ENCODE measurements at regions not wholly inside any gene's neighbourhood (a gene's known extent, or its start where the extent isn't known, plus 50 kb on each side); places are given as distances from the start of the nearest gene placed in this dataset.

DNA sequence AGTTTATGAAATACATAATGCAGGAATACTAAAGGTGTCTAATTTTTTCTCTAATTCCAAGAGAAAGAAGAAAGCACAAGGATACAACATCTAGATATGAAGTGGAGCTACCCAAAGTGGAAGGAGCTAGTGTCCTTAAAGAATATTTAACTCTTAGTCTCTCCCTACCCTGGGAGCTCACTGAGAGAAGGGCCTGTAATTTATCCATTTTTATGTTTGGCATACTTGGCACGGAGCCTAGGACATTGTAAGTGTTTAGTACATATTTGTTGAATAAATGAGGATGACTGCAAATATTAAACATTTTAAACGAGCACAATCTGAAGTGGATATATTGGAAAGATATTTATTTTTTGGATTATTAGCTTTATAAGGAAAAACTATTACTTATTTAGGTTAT lies 674.8 kb downstream of the IQCM start:
- Mint-ChIP-seq H3K4me1 (no peaks in the 10 kb centered on the region), H3K27me3 (no peaks in the 10 kb centered on the region), H3K27ac (no peak overlapping the region), H3K36me3 (no peaks in the 10 kb centered on the region), H3K4me3 (no peak overlapping the region), H3K9me3 (ENCODE audit: low read depth) (no peaks in the 10 kb centered on the region)
- DNase-seq (no peak), ATAC-seq (no peak)
- CTCF ChIA-PET, result no interaction called here

DNA sequence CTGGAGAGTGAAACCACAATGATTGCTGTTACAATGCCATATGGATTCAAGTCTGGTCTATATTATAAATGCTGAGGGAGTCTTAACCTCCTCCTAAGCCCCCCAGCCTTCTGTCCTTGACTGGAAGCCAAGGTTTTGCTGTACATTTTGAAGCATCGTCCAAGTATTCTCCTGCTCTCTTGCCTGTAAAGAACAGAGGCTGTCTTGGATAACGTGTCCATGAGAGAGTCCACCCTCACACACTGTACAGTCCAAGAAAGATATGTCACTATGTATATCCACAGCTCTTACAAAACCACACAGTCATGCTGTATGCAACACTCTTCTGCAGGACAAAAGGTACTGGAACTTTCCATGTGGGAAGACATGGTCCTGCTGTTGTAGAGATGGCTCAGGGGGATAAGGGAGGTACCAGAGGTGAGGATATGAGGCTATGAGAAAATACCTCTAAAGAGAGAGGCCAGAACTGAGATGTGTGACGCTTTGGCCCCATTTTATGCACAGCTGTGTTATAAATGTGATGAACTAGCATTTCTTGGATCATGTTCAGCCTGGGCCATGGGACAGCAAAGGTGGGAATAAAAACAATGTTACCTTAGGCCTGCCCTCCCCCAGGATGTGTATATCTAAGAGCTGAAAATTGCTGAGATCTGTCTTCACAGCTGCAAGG lies 678.6 kb downstream of the IQCM start:
- Mint-ChIP-seq H3K4me3 (no peak overlapping the region), H3K9me3 (ENCODE audit: low read depth) (no peaks in the 10 kb centered on the region), H3K36me3 (no peaks in the 10 kb centered on the region), H3K27me3 (no peaks in the 10 kb centered on the region), H3K4me1 (no peaks in the 10 kb centered on the region), H3K27ac (no peak overlapping the region)
- no peak for ATAC-seq
- no peak for DNase-seq
- CTCF ChIA-PET, result no interaction called here

DNA sequence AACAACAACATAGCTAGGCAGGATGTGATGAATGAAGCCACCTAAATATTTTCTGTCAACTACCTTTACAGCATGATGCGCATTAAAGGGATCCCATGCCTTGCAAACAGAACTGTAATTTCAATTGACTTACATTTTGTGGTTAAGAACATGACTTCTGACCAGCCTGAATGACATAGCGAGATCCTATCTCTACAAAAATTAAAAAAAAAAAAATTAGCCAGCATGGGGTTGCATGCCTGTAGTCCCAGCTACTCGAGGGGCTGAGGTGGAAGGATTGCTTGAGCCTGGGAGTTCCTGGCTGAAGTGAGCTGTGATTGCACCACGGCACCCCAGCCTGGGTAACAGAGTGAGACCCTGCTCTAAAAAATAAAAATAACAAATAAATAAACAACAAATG lies 680.6 kb downstream of the IQCM start:
- no peak overlapping the region for H3K4me3 Mint-ChIP-seq
- H3K27ac Mint-ChIP-seq, result no peak overlapping the region
- H3K4me1 Mint-ChIP-seq, result no peaks in the 10 kb centered on the region
- H3K27me3 Mint-ChIP-seq, result no peaks in the 10 kb centered on the region
- CTCF ChIA-PET, result no interaction called here
- H3K9me3 Mint-ChIP-seq (ENCODE audit: low read depth), result no peaks in the 10 kb centered on the region
- no peak for DNase-seq
- ATAC-seq, result no peak
- no peaks in the 10 kb centered on the region for H3K36me3 Mint-ChIP-seq

DNA sequence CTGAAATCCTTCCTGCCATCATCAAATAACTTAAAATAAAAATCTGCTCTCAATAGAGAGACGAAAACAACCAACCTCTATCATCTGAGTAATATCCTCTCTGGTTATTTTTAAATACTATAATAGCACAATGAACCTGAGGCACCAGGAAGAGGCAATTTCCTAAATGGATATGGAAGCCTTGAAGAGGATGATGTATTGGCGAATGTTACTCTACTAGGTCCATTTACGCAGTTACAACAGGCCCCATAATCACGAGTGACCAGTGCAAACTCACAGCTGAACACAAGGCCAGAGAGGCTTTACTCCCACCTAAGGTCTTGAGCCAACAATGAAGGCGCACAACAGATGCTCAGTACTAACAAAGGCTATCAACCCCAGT lies 678.8 kb upstream of the NR3C2 start:
- H3K4me1 Mint-ChIP-seq, result no peaks in the 10 kb centered on the region
- no peak overlapping the region for H3K4me3 Mint-ChIP-seq
- ATAC-seq (no peak), DNase-seq (no peak)
- no peaks in the 10 kb centered on the region for H3K36me3 Mint-ChIP-seq
- H3K27ac Mint-ChIP-seq, result no peak overlapping the region
- no peaks in the 10 kb centered on the region for H3K9me3 Mint-ChIP-seq (ENCODE audit: low read depth)
- no peaks in the 10 kb centered on the region for H3K27me3 Mint-ChIP-seq
- CTCF ChIA-PET, result no interaction called here

DNA sequence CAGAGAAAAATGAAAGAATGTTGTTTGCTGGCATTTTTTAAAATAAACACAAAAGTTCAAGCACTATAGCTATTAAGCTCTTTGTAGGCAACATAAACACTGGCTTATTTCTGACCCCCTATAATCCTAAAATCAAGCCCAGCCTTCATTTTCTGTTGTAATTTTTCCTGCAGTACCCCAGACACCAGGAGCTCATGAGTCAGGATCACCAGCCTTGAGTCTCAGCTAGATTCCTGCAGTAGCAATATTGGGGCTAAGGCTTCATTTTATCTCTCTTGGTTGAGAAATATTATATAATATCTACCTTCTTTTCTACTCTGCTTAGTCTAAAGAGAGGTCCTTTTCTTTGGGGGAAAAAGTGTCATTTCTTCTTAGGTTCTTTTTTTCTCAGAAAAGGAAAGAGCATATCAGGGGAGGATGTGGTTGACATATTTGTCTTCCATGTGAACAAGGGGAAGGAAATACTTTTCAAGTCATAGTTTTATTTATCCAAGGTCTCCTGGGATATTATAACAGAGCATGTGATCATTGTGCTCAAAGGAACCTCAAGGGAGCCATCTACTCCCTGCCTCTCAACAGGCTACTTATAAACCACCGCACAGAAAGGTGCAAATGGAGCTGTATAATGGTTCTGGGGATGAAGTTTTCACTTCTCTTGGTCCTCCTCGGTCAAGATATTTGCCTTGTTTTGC lies 678.3 kb upstream of the NR3C2 start:
- Mint-ChIP-seq H3K4me3 (no peak overlapping the region), H3K9me3 (ENCODE audit: low read depth) (no peaks in the 10 kb centered on the region), H3K4me1 (no peaks in the 10 kb centered on the region), H3K27me3 (no peaks in the 10 kb centered on the region), H3K27ac (no peak overlapping the region), H3K36me3 (no peaks in the 10 kb centered on the region)
- CTCF ChIA-PET, result no interaction called here
- no peak for DNase-seq
- ATAC-seq, result no peak

DNA sequence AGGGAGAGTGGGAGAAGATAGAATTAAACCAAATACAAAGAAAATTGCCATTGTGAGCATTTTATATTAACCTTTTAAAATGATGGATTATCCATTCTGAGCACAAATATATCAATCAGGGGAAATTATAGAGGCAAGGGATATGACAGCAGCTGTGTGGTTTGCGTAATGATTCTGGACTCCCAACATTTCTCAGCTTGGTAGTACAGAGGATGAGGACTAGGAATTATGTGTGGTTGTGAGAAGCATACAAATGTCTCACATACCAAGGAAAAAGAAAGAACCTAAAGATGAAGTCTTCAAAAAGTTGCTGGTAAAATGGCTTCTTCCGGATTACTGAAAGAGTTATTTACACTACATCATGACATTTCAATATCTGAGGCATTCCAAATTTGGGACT lies 674.6 kb upstream of the NR3C2 start:
- no peaks in the 10 kb centered on the region for H3K9me3 Mint-ChIP-seq (ENCODE audit: low read depth)
- no peak overlapping the region for H3K4me3 Mint-ChIP-seq
- H3K27ac Mint-ChIP-seq, result no peak overlapping the region
- H3K4me1 Mint-ChIP-seq, result no peaks in the 10 kb centered on the region
- CTCF ChIA-PET, result no interaction called here
- H3K36me3 Mint-ChIP-seq, result no peaks in the 10 kb centered on the region
- ATAC-seq, result no peak
- no peaks in the 10 kb centered on the region for H3K27me3 Mint-ChIP-seq
- no peak for DNase-seq

DNA sequence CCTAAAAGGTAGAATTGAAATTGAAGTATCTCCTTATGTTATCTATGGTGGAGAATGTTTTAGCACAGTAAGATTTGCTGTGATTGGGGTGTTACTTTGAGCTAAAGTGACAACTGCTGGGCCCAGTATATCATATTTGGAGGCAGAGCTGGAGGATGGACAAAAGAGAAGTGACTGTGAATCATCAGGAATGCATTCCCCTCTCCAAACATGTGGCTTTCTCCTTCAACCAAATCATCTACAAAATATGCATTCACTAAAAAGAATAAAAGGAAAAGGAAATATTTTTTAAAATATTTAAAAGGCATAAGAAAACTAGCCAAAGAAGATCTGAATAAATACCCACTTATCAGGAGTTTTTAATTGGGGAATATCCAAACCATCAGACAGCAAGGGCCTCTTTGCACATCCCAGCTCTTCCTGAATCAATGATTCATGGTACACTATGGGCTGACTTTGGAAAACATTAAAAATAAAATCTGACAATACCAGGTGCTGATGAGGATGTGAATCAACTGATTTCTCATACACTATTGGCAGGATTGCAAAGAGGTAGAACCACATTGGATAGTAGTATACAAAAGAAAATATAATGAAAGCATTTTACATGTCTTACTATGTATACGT lies 671.7 kb upstream of the NR3C2 start:
- no peaks in the 10 kb centered on the region for H3K9me3 Mint-ChIP-seq (ENCODE audit: low read depth)
- H3K27ac Mint-ChIP-seq, result no peak overlapping the region
- no peaks in the 10 kb centered on the region for H3K27me3 Mint-ChIP-seq
- CTCF ChIA-PET, result no interaction called here
- H3K36me3 Mint-ChIP-seq, result no peaks in the 10 kb centered on the region
- H3K4me1 Mint-ChIP-seq, result no peaks in the 10 kb centered on the region
- no peak overlapping the region for H3K4me3 Mint-ChIP-seq
- no peak for DNase-seq
- ATAC-seq, result no peak

DNA sequence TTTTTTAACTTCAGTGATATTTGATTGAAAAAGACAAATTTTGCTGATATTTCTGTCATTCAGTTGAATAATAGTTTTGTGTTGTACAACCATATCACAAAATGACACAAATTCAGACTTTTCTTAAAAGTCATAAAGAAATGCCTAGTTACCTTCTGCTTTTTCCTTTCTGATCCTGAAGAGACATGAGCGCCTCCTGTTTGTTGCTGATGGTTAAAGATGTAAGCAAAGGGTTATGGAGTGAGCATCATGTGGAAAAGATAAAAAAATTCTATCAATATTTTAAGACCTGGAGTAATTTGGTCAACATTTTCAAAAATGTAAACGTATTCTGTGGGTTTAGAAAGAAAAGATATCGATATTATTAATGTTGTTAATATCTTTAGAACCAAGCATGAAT lies 669.9 kb upstream of the NR3C2 start:
- no peaks in the 10 kb centered on the region for H3K9me3 Mint-ChIP-seq (ENCODE audit: low read depth)
- H3K27me3 Mint-ChIP-seq, result no peaks in the 10 kb centered on the region
- H3K27ac Mint-ChIP-seq, result no peak overlapping the region
- no peak overlapping the region for H3K4me3 Mint-ChIP-seq
- H3K36me3 Mint-ChIP-seq, result no peaks in the 10 kb centered on the region
- CTCF ChIA-PET, result no interaction called here
- ATAC-seq, result no peak
- H3K4me1 Mint-ChIP-seq, result no peaks in the 10 kb centered on the region
- no peak for DNase-seq

DNA sequence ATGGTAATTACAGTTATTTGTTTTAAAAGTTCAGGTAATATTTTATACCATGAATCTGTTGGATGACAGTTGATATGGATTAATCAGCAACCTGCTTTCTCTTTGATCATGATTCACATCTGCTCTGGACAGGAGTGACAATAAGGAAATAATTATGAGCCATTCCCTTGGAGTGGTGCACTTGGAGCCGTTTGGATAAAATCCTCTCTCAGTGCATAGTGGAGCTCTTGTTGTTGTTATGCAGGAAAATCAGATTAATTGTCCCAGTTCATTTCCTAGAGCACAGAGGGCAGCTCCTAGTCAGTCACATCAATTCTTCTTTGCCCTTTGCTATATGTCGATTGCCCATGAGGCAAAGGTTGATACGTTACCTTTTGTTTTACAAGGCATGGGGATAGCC lies 668.3 kb upstream of the NR3C2 start:
- Mint-ChIP-seq H3K27me3 (no peaks in the 10 kb centered on the region), H3K27ac (no peak overlapping the region)

DNA sequence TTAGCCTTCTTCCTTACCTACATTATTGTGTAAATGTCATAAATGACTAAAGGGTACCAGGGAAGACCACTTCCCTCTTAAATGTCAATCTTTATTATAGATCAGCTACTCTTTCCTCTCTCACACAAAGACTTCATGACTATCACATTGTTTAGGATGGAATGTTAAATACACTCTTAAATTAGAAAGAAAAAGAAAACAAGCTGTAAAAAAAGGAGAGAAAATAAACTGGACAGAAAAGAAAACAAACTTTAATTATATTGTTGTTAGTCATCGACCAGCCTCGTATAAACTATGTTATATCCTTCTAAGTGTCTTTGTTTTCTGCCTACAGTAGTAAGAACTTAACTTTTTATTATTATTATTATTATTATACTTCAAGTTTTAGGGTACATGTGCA lies 666.4 kb upstream of the NR3C2 start:
- Mint-ChIP-seq H3K4me1 (no peaks in the 10 kb centered on the region), H3K27ac (no peak overlapping the region), H3K27me3 (no peaks in the 10 kb centered on the region), H3K4me3 (no peak overlapping the region), H3K36me3 (no peaks in the 10 kb centered on the region), H3K9me3 (ENCODE audit: low read depth) (no peaks in the 10 kb centered on the region)
- no peak for ATAC-seq
- DNase-seq, result no peak
- CTCF ChIA-PET, result no interaction called here

More for the DNA sequence above, 668.3 kb upstream of the NR3C2 start:
- ATAC-seq, result no peak
- no peak overlapping the region for H3K4me3 Mint-ChIP-seq
- no peak for DNase-seq
- H3K36me3 Mint-ChIP-seq, result no peaks in the 10 kb centered on the region
- CTCF ChIA-PET, result no interaction called here
- H3K4me1 Mint-ChIP-seq, result no peaks in the 10 kb centered on the region
- no peaks in the 10 kb centered on the region for H3K9me3 Mint-ChIP-seq (ENCODE audit: low read depth)

DNA sequence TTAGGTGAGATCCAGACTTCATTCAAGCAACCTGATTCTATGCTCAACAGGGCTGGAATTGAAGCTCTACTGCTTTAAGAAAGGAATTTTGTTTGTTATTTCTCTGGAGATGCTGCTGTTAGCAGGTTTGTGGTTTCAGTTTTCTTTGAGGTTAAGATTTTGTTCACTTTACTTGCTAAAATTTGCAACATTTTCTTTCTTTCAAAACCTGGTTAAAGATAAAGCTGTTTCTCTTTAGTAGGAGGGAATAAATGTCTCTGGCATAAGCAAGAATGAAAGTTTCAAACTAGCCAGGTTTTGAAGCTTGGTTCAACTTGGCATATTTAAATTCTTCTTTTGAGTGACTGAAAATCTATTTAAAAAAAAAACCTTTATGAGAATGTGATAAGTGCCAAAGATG lies 660.6 kb upstream of the NR3C2 start:
- H3K36me3 Mint-ChIP-seq, result no peaks in the 10 kb centered on the region
- no peak for ATAC-seq
- no peak overlapping the region for H3K27ac Mint-ChIP-seq
- H3K4me1 Mint-ChIP-seq, result no peaks in the 10 kb centered on the region
- no peaks in the 10 kb centered on the region for H3K9me3 Mint-ChIP-seq (ENCODE audit: low read depth)
- CTCF ChIA-PET, result no interaction called here
- no peaks in the 10 kb centered on the region for H3K27me3 Mint-ChIP-seq
- DNase-seq, result no peak
- no peak overlapping the region for H3K4me3 Mint-ChIP-seq

DNA sequence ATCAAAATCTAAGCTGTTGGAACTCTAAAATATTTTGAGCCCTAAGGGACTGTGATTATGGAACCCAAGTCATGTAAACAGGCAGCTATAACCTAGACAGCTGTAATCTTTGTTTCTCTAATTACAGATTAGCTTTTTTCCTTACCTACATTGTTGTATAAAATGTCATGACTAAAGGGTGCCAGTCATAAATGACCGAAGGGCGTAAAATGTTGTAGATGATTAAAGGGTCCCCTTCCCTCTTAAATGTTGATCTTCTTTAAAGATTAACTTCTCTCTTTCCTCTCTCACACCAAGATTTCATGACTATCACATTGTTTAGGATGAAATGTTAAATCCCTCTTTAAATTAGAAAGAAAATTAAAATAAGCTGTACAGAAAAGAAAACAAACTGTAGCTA lies 659.4 kb upstream of the NR3C2 start:
- no peaks in the 10 kb centered on the region for H3K27me3 Mint-ChIP-seq
- CTCF ChIA-PET, result interaction anchor here (0.6 to 0.7 kb wide), 2 partner anchors 14 to 84 kb away, joined by 3 to 5 read pairs; no protein-coding TSS in a partner anchor
- H3K9me3 Mint-ChIP-seq (ENCODE audit: low read depth), result no peaks in the 10 kb centered on the region
- no peak for DNase-seq
- no peak overlapping the region for H3K27ac Mint-ChIP-seq
- H3K36me3 Mint-ChIP-seq, result no peaks in the 10 kb centered on the region
- no peak for ATAC-seq
- H3K4me3 Mint-ChIP-seq, result no peak overlapping the region
- H3K4me1 Mint-ChIP-seq, result no peaks in the 10 kb centered on the region

DNA sequence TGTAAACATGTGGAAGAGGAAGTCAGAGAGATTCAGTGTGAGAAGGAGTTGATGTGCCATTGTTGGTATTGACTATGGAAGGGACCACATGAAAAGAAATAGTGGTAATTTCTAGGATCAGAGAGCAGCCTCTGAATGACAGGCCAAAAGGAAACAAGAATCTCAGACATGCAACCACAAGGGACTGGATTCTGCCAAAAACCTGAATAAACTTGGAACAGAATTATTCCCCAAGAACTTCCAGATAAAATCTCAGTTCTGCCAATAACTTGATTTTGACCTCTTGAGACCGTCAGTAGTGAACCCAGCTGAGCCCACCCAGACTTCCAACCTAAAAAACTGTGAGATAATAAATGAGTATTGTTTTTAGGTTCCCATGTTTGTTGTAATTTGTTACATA lies 653.6 kb upstream of the NR3C2 start:
- H3K9me3 Mint-ChIP-seq (ENCODE audit: low read depth), result no peaks in the 10 kb centered on the region
- H3K27me3 Mint-ChIP-seq, result no peaks in the 10 kb centered on the region
- DNase-seq (no peak), ATAC-seq (no peak)
- H3K36me3 Mint-ChIP-seq, result no peaks in the 10 kb centered on the region
- H3K4me3 Mint-ChIP-seq, result no peak overlapping the region
- H3K27ac Mint-ChIP-seq, result no peak overlapping the region
- CTCF ChIA-PET, result no interaction called here
- H3K4me1 Mint-ChIP-seq, result no peaks in the 10 kb centered on the region

DNA sequence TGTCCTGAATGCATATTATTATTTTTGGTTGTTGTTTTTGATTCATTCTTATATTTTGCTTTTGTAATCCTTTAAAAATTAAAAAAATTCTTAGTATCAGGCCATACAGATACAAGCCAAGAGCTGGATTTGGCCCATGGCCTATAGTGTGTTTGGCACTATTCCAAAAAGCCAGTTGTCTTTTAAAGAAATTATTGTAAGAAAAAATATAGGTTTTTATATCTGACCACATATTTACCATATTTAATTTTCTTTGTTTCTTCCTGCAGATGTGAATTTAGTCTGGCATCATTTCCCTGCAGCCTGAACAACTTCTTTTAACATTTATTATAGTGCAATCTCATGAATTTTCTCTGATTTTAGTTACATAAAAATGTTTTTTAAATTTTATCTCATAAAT lies 652.8 kb upstream of the NR3C2 start:
- Mint-ChIP-seq H3K27me3 (no peaks in the 10 kb centered on the region), H3K4me3 (no peak overlapping the region), H3K9me3 (ENCODE audit: low read depth) (no peaks in the 10 kb centered on the region), H3K4me1 (no peaks in the 10 kb centered on the region), H3K36me3 (no peaks in the 10 kb centered on the region), H3K27ac (no peak overlapping the region)
- CTCF ChIA-PET, result no interaction called here
- DNase-seq, result no peak
- no peak for ATAC-seq

Measured in activated CD8-positive, alpha-beta memory T cell treated with anti-CD3 and anti-CD28 coated beads, Interleukin-2, amount 10 ng/mL, durations not matched to agents 7 days and 5 days (primary cell).